Liver (tissue), 3 donors: ENCODE measurements at regions not wholly inside any gene's neighbourhood (a gene's known extent, or its start where the extent isn't known, plus 50 kb on each side); places are given as distances from the start of the nearest gene placed in this dataset.

Experiments
- HNF4G ChIP-seq: IDR thresholded peaks from 2 replicates; pipeline ENCODE4 v1.6.1; 2016; ENCODE audit warnings: antibody characterized with exemption
- TF ChIP-seq, protein P1 (sequence below): fragments of 150-350 bp; IDR thresholded peaks from 2 replicates; pipeline ENCODE4 v1.5.1; 2017; ENCODE audit warnings: improper control_type of control experiment, low read depth, low read length; ENCODE audit not compliant: missing input control
- donor health status: healthy.
- donor health status: healthy.

DNA sequence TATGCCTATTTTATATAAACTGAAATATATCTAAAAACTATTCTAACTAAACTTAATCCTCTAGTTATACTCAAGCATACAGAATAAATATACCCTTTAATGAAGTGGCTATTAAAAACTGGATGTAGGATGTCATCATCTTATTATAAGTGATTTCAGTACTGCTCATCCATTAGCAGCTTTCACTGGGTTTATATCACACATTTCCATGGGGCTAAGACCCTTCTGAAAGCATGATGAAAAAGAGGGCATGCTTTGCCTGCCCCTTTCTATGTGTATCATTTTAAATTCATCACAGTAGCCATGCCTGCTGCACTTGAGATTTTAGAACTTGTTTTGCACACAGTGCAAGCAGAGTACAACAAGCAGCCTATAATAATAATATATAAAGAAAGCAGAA, 477.5 kb downstream of the SLITRK6 start:
- TF ChIP-seq, protein P1, sequence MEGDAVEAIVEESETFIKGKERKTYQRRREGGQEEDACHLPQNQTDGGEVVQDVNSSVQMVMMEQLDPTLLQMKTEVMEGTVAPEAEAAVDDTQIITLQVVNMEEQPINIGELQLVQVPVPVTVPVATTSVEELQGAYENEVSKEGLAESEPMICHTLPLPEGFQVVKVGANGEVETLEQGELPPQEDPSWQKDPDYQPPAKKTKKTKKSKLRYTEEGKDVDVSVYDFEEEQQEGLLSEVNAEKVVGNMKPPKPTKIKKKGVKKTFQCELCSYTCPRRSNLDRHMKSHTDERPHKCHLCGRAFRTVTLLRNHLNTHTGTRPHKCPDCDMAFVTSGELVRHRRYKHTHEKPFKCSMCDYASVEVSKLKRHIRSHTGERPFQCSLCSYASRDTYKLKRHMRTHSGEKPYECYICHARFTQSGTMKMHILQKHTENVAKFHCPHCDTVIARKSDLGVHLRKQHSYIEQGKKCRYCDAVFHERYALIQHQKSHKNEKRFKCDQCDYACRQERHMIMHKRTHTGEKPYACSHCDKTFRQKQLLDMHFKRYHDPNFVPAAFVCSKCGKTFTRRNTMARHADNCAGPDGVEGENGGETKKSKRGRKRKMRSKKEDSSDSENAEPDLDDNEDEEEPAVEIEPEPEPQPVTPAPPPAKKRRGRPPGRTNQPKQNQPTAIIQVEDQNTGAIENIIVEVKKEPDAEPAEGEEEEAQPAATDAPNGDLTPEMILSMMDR: no peak
- no peak for TF ChIP-seq HNF4G
